ENCODE measurements at regions not wholly inside any gene's neighbourhood (a gene's known extent, or its start where the extent isn't known, plus 50 kb on each side); places are given as distances from the start of the nearest gene placed in this dataset.

GRCh38 chr14:26934151-26934550 lies 336.3 kb upstream of the NOVA1 start:
- Histone ChIP-seq H3K4me3 (no peak overlapping the region), H3K36me3 (no peaks in the 10 kb centered on the region), H3K27ac (no peak overlapping the region), H3K27me3 (no peaks in the 10 kb centered on the region), H3K4me1 (no peaks in the 10 kb centered on the region), H3K9me3 (no peaks in the 10 kb centered on the region)
- no peak for TF ChIP-seq CTCF (IDR thresholded peaks at IDR 0.05)
- no peak for DNase-seq (ENCODE audit: low spot score)

- no peaks in the 10 kb centered on the region for H3K27me3 ChIP-seq
- no peak for DNase-seq (ENCODE audit: low spot score)
- no peak overlapping the region for H3K27ac ChIP-seq
- no peaks in the 10 kb centered on the region for H3K4me1 ChIP-seq
- no peaks in the 10 kb centered on the region for H3K9me3 ChIP-seq
- TF ChIP-seq CTCF (IDR thresholded peaks at IDR 0.05), result no peak
- no peaks in the 10 kb centered on the region for H3K36me3 ChIP-seq
- H3K4me3 ChIP-seq, result no peak overlapping the region
Measured at GRCh38 chr14:26935733-26936132, 337.9 kb upstream of the NOVA1 start.

GRCh38 chr14:26938054-26938453 lies 340.2 kb upstream of the NOVA1 start:
- Histone ChIP-seq H3K4me1 (no peaks in the 10 kb centered on the region), H3K9me3 (no peaks in the 10 kb centered on the region), H3K36me3 (no peaks in the 10 kb centered on the region), H3K27ac (no peak overlapping the region), H3K4me3 (no peak overlapping the region), H3K27me3 (no peaks in the 10 kb centered on the region)
- no peak for DNase-seq (ENCODE audit: low spot score)
- TF ChIP-seq CTCF (IDR thresholded peaks at IDR 0.05), result no peak

GRCh38 chr14:26939755-26940154 lies 341.9 kb upstream of the NOVA1 start:
- no peaks in the 10 kb centered on the region for H3K27me3 ChIP-seq
- H3K36me3 ChIP-seq, result no peaks in the 10 kb centered on the region
- H3K9me3 ChIP-seq, result no peaks in the 10 kb centered on the region
- no peak overlapping the region for H3K27ac ChIP-seq
- no peak for TF ChIP-seq CTCF (IDR thresholded peaks at IDR 0.05)
- H3K4me3 ChIP-seq, result no peak overlapping the region
- no peak for DNase-seq (ENCODE audit: low spot score)
- no peaks in the 10 kb centered on the region for H3K4me1 ChIP-seq

GRCh38 chr14:26941521-26941920 lies 343.7 kb upstream of the NOVA1 start:
- no peaks in the 10 kb centered on the region for H3K27me3 ChIP-seq
- no peak for TF ChIP-seq CTCF (IDR thresholded peaks at IDR 0.05)
- no peaks in the 10 kb centered on the region for H3K4me1 ChIP-seq
- no peak overlapping the region for H3K27ac ChIP-seq
- H3K9me3 ChIP-seq, result no peaks in the 10 kb centered on the region
- DNase-seq (ENCODE audit: low spot score), result no peak
- H3K4me3 ChIP-seq, result no peak overlapping the region
- H3K36me3 ChIP-seq, result no peaks in the 10 kb centered on the region

- DNase-seq (ENCODE audit: low spot score), result no peak
- Histone ChIP-seq H3K27ac (no peak overlapping the region), H3K36me3 (no peaks in the 10 kb centered on the region), H3K27me3 (no peaks in the 10 kb centered on the region), H3K4me3 (no peak overlapping the region), H3K4me1 (no peaks in the 10 kb centered on the region), H3K9me3 (no peaks in the 10 kb centered on the region)
- TF ChIP-seq CTCF (IDR thresholded peaks at IDR 0.05), result no peak
Measured at GRCh38 chr14:26947265-26947664, 349.4 kb upstream of the NOVA1 start.

All from right atrium auricular region (tissue), 2 donors.